Trophoblast cell (in vitro differentiated cells and primary cell): ENCODE measurements at regions not wholly inside any gene's neighbourhood (a gene's known extent, or its start where the extent isn't known, plus 50 kb on each side); places are given as distances from the start of the nearest gene placed in this dataset.
"Not testable (repeated sequence)": the region's sequence is repeated elsewhere in the genome, so short reads cannot be mapped to it uniquely, and the experiment has no call there.

Source experiments
- DNase-seq, 2 donors: peaks; one replicate each; pipeline ENCODE4 v3.0.0-alpha.2; 2016
- H2AFZ ChIP-seq: 2 replicates; pipeline ENCODE4 v1.6.1; 2013; ENCODE audit warnings: low read length, moderate library complexity, mild to moderate bottlenecking; ENCODE audit not compliant: insufficient read depth, poor library complexity
- H2AK5ac ChIP-seq: 2 replicates; pipeline ENCODE4 v1.6.1; 2013; ENCODE audit warnings: mild to moderate bottlenecking, low read length
- H2BK120ac ChIP-seq: 2 replicates; pipeline ENCODE4 v1.6.1; 2013; ENCODE audit warnings: low read length, mild to moderate bottlenecking, moderate library complexity; ENCODE audit not compliant: insufficient read depth, poor library complexity
- H2BK12ac ChIP-seq: 2 replicates; pipeline ENCODE4 v1.6.1; 2013; ENCODE audit warnings: mild to moderate bottlenecking, low read length, moderate library complexity
- H2BK5ac ChIP-seq: 2 replicates; pipeline ENCODE4 v1.6.1; 2013; ENCODE audit warnings: low read length, low read depth, moderate library complexity, mild to moderate bottlenecking; ENCODE audit not compliant: poor library complexity
- H3K14ac ChIP-seq: 2 replicates; pipeline ENCODE4 v1.6.1; 2013; ENCODE audit warnings: mild to moderate bottlenecking, low read length
- H3K18ac ChIP-seq: 2 replicates; pipeline ENCODE4 v1.6.1; 2013; ENCODE audit warnings: mild to moderate bottlenecking, low read length
- H3K23ac ChIP-seq: 2 replicates; pipeline ENCODE4 v1.6.1; 2013; ENCODE audit warnings: low read length
- H3K27ac ChIP-seq: 2 replicates; pipeline ENCODE4 v1.5.1; 2013; ENCODE audit warnings: low read depth, mild to moderate bottlenecking, inconsistent platforms, low read length, moderate library complexity
- H3K27me3 ChIP-seq: 2 replicates; pipeline ENCODE4 v1.6.1; 2013; ENCODE audit warnings: inconsistent platforms, mild to moderate bottlenecking, low read length, moderate library complexity; ENCODE audit not compliant: insufficient read depth
- H3K36me3 ChIP-seq, 2 experiments: 1 replicate in 1 of 2; 2 replicates in 1 of 2; pipeline ENCODE4 v1.6.1; 2013; ENCODE audit warnings: low read length in 2 of 2, mild to moderate bottlenecking in 2 of 2, moderate library complexity in 1 of 2; ENCODE audit not compliant: insufficient read depth in 2 of 2, control insufficient read depth in 1 of 2
- H3K4ac ChIP-seq: 2 replicates; pipeline ENCODE4 v1.6.1; 2013; ENCODE audit warnings: low read depth, mild to moderate bottlenecking, low read length, moderate library complexity
- H3K4me1 ChIP-seq, 2 experiments: 1 replicate in 1 of 2; 2 replicates in 1 of 2; pipeline ENCODE4 v1.6.1; 2013; ENCODE audit warnings: low read length in 2 of 2, mild to moderate bottlenecking in 2 of 2, moderate library complexity in 1 of 2; ENCODE audit not compliant: insufficient read depth in 2 of 2, control insufficient read depth in 1 of 2
- H3K4me2 ChIP-seq: 2 replicates; pipeline ENCODE4 v1.6.1; 2013; ENCODE audit warnings: inconsistent platforms, mild to moderate bottlenecking, low read length, moderate library complexity
- H3K4me3 ChIP-seq: 2 replicates; pipeline ENCODE4 v1.5.1; 2013; ENCODE audit warnings: mild to moderate bottlenecking, low read depth, low read length, inconsistent platforms
- H3K79me1 ChIP-seq: one replicate; pipeline ENCODE4 v1.6.1; 2013; ENCODE audit warnings: low read length
- H3K79me2 ChIP-seq: 2 replicates; pipeline ENCODE4 v1.6.1; 2013; ENCODE audit warnings: low read length, mild to moderate bottlenecking; ENCODE audit not compliant: control insufficient read depth, insufficient read depth, poor library complexity
- H3K9ac ChIP-seq: 2 replicates; pipeline ENCODE4 v1.6.1; 2013; ENCODE audit warnings: mild to moderate bottlenecking, low read length
- H3K9me3 ChIP-seq: 2 replicates; pipeline ENCODE4 v1.6.1; 2013; ENCODE audit warnings: low read depth, mild to moderate bottlenecking, control low read depth, inconsistent platforms, low read length; ENCODE audit not compliant: insufficient read depth
- H4K12ac ChIP-seq: 2 replicates; pipeline ENCODE4 v1.6.1; 2013; ENCODE audit warnings: low read depth, mild to moderate bottlenecking, low read length, moderate library complexity
- H4K8ac ChIP-seq: 2 replicates; pipeline ENCODE4 v1.6.1; 2013; ENCODE audit warnings: low read depth, mild to moderate bottlenecking, low read length, moderate library complexity
- H4K91ac ChIP-seq: one replicate; pipeline ENCODE4 v1.6.1; 2013; ENCODE audit warnings: low read depth, mild to moderate bottlenecking, low read length, moderate library complexity
- WGBS: extraction: QIAGEN DNeasy Blood & Tissue Kit; methylation state at CpG from one replicate; pipeline ENCODE4 v1.1.7; 2013; ENCODE audit warnings: missing lambda C conversion rate; ENCODE audit not compliant: insufficient read length, insufficient coverage; ENCODE audit errors: extremely low coverage; 5-methylcytosine and 5-hydroxymethylcytosine counted together

GRCh38 chr3:84683493-84683892 is 275.3 kb upstream of the CADM2 start:
- Histone ChIP-seq H4K12ac (no peak overlapping the region), H4K91ac (no peak overlapping the region), H3K4me2 (no peak overlapping the region), H3K23ac (no peak overlapping the region), H2BK12ac (no peak overlapping the region), H3K9ac (no peak overlapping the region), H3K27me3 (no peaks in the 10 kb centered on the region), H3K79me1 (no peaks in the 10 kb centered on the region), H3K4ac (no peak overlapping the region), H3K4me1 (no peaks in the 10 kb centered on the region), H4K8ac (no peak overlapping the region), H3K9me3 (no peaks in the 10 kb centered on the region), H3K4me3 (no peak overlapping the region), H3K14ac (no peak overlapping the region), H3K18ac (no peak overlapping the region), H2AFZ (no peak overlapping the region), H2BK5ac (no peak overlapping the region), H3K27ac (no peak overlapping the region), H2AK5ac (no peak overlapping the region), H3K79me2 (no peaks in the 10 kb centered on the region), H2BK120ac (no peak overlapping the region), H3K36me3 (no peaks in the 10 kb centered on the region)
- no peak for DNase-seq
- no CpG with 5 or more reads among the region's 2 CpGs for WGBS

- H2BK120ac ChIP-seq: no peak overlapping the region
- H3K4me2 ChIP-seq: no peak overlapping the region
- no CpG with 5 or more reads among the region's 3 CpGs for WGBS
- H3K14ac ChIP-seq: no peak overlapping the region
- H3K9ac ChIP-seq: no peak overlapping the region
- no peaks in the 10 kb centered on the region for H3K4me1 ChIP-seq
- no peak overlapping the region for H4K8ac ChIP-seq
- no peak overlapping the region for H2BK12ac ChIP-seq
- H3K23ac ChIP-seq: no peak overlapping the region
- H2BK5ac ChIP-seq: no peak overlapping the region
- no peaks in the 10 kb centered on the region for H3K79me1 ChIP-seq
- DNase-seq: no peak
- H4K12ac ChIP-seq: no peak overlapping the region
- no peak overlapping the region for H3K4me3 ChIP-seq
- no peaks in the 10 kb centered on the region for H3K9me3 ChIP-seq
- no peak overlapping the region for H4K91ac ChIP-seq
- H2AFZ ChIP-seq: no peak overlapping the region
- no peak overlapping the region for H2AK5ac ChIP-seq
- no peak overlapping the region for H3K4ac ChIP-seq
- H3K79me2 ChIP-seq: no peaks in the 10 kb centered on the region
- H3K27ac ChIP-seq: no peak overlapping the region
- H3K27me3 ChIP-seq: no peaks in the 10 kb centered on the region
- H3K18ac ChIP-seq: no peak overlapping the region
- H3K36me3 ChIP-seq: no peaks in the 10 kb centered on the region
Measured at GRCh38 chr3:84685467-84685866, 273.3 kb upstream of the CADM2 start.

GRCh38 chr3:84692261-84692660 is 266.5 kb upstream of the CADM2 start:
- H3K4me2 ChIP-seq: no peak overlapping the region
- no peak overlapping the region for H3K27ac ChIP-seq
- H2BK12ac ChIP-seq: no peak overlapping the region
- no peaks in the 10 kb centered on the region for H3K27me3 ChIP-seq
- DNase-seq: no peak
- no peak overlapping the region for H4K91ac ChIP-seq
- no CpG with 5 or more reads among the region's 2 CpGs for WGBS
- no peak overlapping the region for H3K9ac ChIP-seq
- H3K23ac ChIP-seq: no peak overlapping the region
- H3K9me3 ChIP-seq: no peaks in the 10 kb centered on the region
- H3K79me2 ChIP-seq: no peaks in the 10 kb centered on the region
- H2AK5ac ChIP-seq: no peak overlapping the region
- no peak overlapping the region for H2AFZ ChIP-seq
- no peak overlapping the region for H3K4me3 ChIP-seq
- H3K14ac ChIP-seq: no peak overlapping the region
- no peak overlapping the region for H4K12ac ChIP-seq
- H4K8ac ChIP-seq: no peak overlapping the region
- no peak overlapping the region for H3K18ac ChIP-seq
- H2BK5ac ChIP-seq: no peak overlapping the region
- H3K4ac ChIP-seq: no peak overlapping the region
- H2BK120ac ChIP-seq: no peak overlapping the region
- H3K79me1 ChIP-seq: no peaks in the 10 kb centered on the region
- no peaks in the 10 kb centered on the region for H3K4me1 ChIP-seq
- H3K36me3 ChIP-seq: no peaks in the 10 kb centered on the region

- not testable (repeated sequence) for H3K4me3 ChIP-seq, H3K18ac ChIP-seq, H4K12ac ChIP-seq, H3K27me3 ChIP-seq, H3K9ac ChIP-seq, H3K4me1 ChIP-seq, H3K36me3 ChIP-seq, H3K79me1 ChIP-seq, H3K14ac ChIP-seq, DNase-seq, H2BK120ac ChIP-seq, H4K91ac ChIP-seq, H3K23ac ChIP-seq, H3K9me3 ChIP-seq, H3K27ac ChIP-seq, H2BK5ac ChIP-seq, H3K4ac ChIP-seq, H2AK5ac ChIP-seq, H2BK12ac ChIP-seq, H2AFZ ChIP-seq, H4K8ac ChIP-seq, H3K79me2 ChIP-seq, H3K4me2 ChIP-seq
- no CpG with 5 or more reads among the region's 1 CpG for WGBS
Measured at GRCh38 chr3:84710288-84710687, 248.5 kb upstream of the CADM2 start.
